B cell (primary cell): ENCODE measurements at regions not wholly inside any gene's neighbourhood (a gene's known extent, or its start where the extent isn't known, plus 50 kb on each side); places are given as distances from the start of the nearest gene placed in this dataset.
"Not testable (repeated sequence)": the region's sequence is repeated elsewhere in the genome, so short reads cannot be mapped to it uniquely, and the experiment has no call there.

Source experiments
- CTCF ChIP-seq: fragments of 200-600 bp; IDR thresholded peaks from one replicate; pipeline ENCODE4 v1.8.0; 2022; ENCODE audit warnings: antibody characterized with exemption, mild to moderate bottlenecking
- EZH2 ChIP-seq: IDR thresholded peaks from 2 replicates; pipeline ENCODE4 v1.6.1; 2012; ENCODE audit warnings: borderline replicate concordance, low read depth, mild to moderate bottlenecking, moderate library complexity, low read length; ENCODE audit not compliant: insufficient read depth, poor library complexity, severe bottlenecking

- TF ChIP-seq CTCF, EZH2: not testable (repeated sequence)
Measured at GRCh38 chr4:188977232-188977631, 838.0 kb downstream of the TRIML1 start.
